ENCODE measurements at regions not wholly inside any gene's neighbourhood (a gene's known extent, or its start where the extent isn't known, plus 50 kb on each side); places are given as distances from the start of the nearest gene placed in this dataset.
"Not testable (repeated sequence)": the region's sequence is repeated elsewhere in the genome, so short reads cannot be mapped to it uniquely, and the experiment has no call there.

GRCh38 chr10:45093945-45094344 is 93.2 kb downstream of the ZNF22 start:
- TF ChIP-seq ZFX (IDR thresholded peaks at IDR 0.05; ENCODE audit: borderline replicate concordance), result no peak
- H3K27ac ChIP-seq, result no peak overlapping the region

GRCh38 chr10:45095286-45095685 is 94.6 kb downstream of the ZNF22 start:
- H3K27ac ChIP-seq, result no peak overlapping the region
- TF ChIP-seq ZFX (IDR thresholded peaks at IDR 0.05; ENCODE audit: borderline replicate concordance) (no peak), CTCF (IDR thresholded peaks at IDR 0.05) (no peak)

DNA sequence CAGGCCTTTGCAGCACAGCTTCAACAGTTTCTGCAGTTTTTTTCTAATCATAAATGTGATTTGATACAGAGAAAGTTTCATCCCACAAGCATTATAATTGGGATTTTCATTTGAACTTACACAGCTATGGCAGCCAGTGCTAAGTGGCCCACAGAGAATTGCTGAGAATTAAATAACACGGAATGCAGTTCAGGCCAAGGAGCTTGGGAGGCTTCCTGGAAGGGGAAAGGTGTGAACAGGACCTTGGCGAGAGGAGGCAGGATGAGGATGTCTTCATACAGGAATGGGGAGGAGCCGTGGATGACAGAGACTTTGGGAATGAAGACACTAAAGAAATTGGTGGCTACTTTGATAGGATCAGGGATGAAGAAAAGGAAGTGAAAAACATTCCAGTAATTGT is 95.3 kb downstream of the ZNF22 start:
- no peak overlapping the region for H3K27ac ChIP-seq
- TF ChIP-seq CTCF (IDR thresholded peaks at IDR 0.05), result no peak
- no peak for TF ChIP-seq ZFX (IDR thresholded peaks at IDR 0.05; ENCODE audit: borderline replicate concordance)

- H3K27ac ChIP-seq, result no peak overlapping the region
- TF ChIP-seq ZFX (IDR thresholded peaks at IDR 0.05; ENCODE audit: borderline replicate concordance), result no peak
- TF ChIP-seq CTCF (IDR thresholded peaks at IDR 0.05), result no peak
Measured at GRCh38 chr10:45100429-45100828, 99.7 kb downstream of the ZNF22 start.

- TF ChIP-seq CTCF (IDR thresholded peaks at IDR 0.05), result no peak
- no peak for TF ChIP-seq ZFX (IDR thresholded peaks at IDR 0.05; ENCODE audit: borderline replicate concordance)
Measured at GRCh38 chr10:45104674-45105073, 104.0 kb downstream of the ZNF22 start.

DNA sequence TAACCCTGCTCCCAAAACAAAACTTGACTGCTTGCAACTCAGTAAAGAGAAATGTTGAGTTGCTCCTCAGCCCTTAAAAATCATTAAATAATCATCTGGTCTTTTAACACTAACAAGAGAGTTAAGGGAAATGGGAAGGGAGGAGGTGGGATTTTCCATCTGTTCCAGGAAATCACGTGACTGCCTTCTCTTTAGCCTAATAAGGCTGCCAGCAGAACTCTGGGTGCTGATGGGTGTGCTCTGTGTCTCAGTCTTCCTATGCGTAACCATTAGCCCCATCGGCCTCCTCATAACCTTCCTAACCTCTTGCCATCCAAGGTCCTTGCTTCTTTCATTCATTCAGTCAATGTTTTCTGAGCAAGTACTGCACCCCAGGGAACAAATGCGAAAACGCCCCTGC is 104.6 kb downstream of the ZNF22 start:
- not testable (repeated sequence) for H3K27ac ChIP-seq

More at GRCh38 chr10:45104674-45105073, 104.0 kb downstream of the ZNF22 start:
- H3K27ac ChIP-seq, result no peak overlapping the region

DNA sequence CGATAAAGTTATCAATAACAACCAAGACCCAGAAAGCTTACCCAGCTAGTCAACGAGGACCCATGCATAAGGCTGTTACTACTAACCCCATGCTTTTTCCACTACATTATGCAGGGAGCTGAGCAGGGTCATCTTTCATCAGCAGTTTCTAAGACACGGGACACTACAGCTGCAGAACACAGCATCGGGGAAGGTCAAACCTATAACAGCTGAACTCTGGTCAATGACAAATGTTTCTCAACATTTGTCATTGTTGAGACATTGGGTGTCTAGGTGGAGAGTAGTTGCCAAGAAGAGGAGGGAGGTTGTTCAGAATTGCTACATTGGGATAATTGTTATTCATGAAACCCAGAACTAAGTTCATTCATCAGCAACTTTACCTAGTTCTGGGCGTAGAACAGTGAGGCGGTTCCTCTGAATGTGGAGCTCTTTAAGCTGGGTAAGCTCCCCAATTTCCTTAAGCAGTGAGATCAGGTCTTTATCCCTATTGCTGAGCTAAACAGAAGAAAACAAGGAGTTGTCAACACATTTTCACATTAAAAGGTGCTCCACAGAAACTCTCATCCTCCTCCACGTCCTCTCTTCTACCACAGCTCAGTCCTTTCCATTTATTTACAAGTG is 105.6 kb downstream of the ZNF22 start:
- TF ChIP-seq ZFX (IDR thresholded peaks at IDR 0.05; ENCODE audit: borderline replicate concordance) (no peak), CTCF (IDR thresholded peaks at IDR 0.05) (no peak)
- H3K27ac ChIP-seq, result no peak overlapping the region

GRCh38 chr10:45111509-45111908 is 110.8 kb downstream of the ZNF22 start:
- H3K27ac ChIP-seq, result no peak overlapping the region
- TF ChIP-seq ZFX (IDR thresholded peaks at IDR 0.05; ENCODE audit: borderline replicate concordance) (no peak), CTCF (IDR thresholded peaks at IDR 0.05) (no peak)

GRCh38 chr10:45117940-45118339 is 117.2 kb downstream of the ZNF22 start:
- H3K27ac ChIP-seq, result not testable (repeated sequence)

All from 22Rv1 (cell line).